ENCODE measurements at regions not wholly inside any gene's neighbourhood (a gene's known extent, or its start where the extent isn't known, plus 50 kb on each side); places are given as distances from the start of the nearest gene placed in this dataset.

- Histone ChIP-seq H2BK15ac (ENCODE audit: low read length) (no peak overlapping the region), H3K4me1 (replicated peaks in 1 of 4; ENCODE audit: control insufficient read depth in 3 of 4, insufficient read depth in 4 of 4, low read length in 3 of 4) (no peaks in the 10 kb centered on the region; a peak in 1 of 7 replicates), H4K5ac (ENCODE audit: insufficient read length, low read depth, low read length) (no peak overlapping the region), H3K27me3 (replicated peaks in 1 of 4; ENCODE audit: control insufficient read depth in 3 of 4, extremely low read depth in 1 of 4, insufficient read depth in 3 of 4, low read length in 3 of 4) (no peaks in the 10 kb centered on the region), H3K23ac (ENCODE audit: insufficient read length) (no peak overlapping the region), H2BK120ac (replicated peaks; ENCODE audit: low read depth, low read length) (no peak overlapping the region), H3K4me2 (ENCODE audit: insufficient read depth in 1 of 2, low read depth in 2 of 2, low read length in 2 of 2) (no peak overlapping the region), H2BK12ac (ENCODE audit: low read depth, low read length) (no peak overlapping the region), H3K4me3 (ENCODE audit: extremely low read depth in 1 of 4, insufficient read depth in 2 of 4, low read depth in 3 of 4, low read length in 4 of 4) (no peak overlapping the region), H3K9ac (replicated peaks in 1 of 4; ENCODE audit: extremely low read depth in 1 of 4, low read depth in 3 of 4, low read length in 3 of 4) (no peak overlapping the region), H3K9me3 (ENCODE audit: insufficient read depth in 2 of 2, low read depth in 1 of 2, low read length in 1 of 2) (peaks cover 0 to 1% of the 10 kb centered on the region in 2 experiments; a peak in 1 of 4 replicates), H2AK5ac (ENCODE audit: low read depth, low read length) (no peak overlapping the region), H3K56ac (replicated peaks; ENCODE audit: insufficient read length, low read depth, low read length) (no peak overlapping the region), H3K4ac (replicated peaks; ENCODE audit: insufficient read length, low read depth, low read length) (no peak overlapping the region), H2BK20ac (ENCODE audit: low read length) (no peak overlapping the region), H2AFZ (ENCODE audit: low read length) (no peak overlapping the region), H3K27ac (ENCODE audit: low read depth, low read length) (no peak overlapping the region), H3K36me3 (ENCODE audit: control insufficient read depth in 2 of 4, insufficient read depth in 4 of 4, low read length in 3 of 4) (no peaks in the 10 kb centered on the region), H4K20me1 (replicated peaks in 1 of 2; ENCODE audit: control insufficient read depth in 1 of 2, insufficient read depth in 2 of 2, low read length in 2 of 2) (no peaks in the 10 kb centered on the region), H3K79me2 (ENCODE audit: control insufficient read depth in 1 of 2, insufficient read depth in 2 of 2, low read length in 2 of 2) (no peaks in the 10 kb centered on the region), H4K8ac (ENCODE audit: extremely low read depth, insufficient read depth, low read length) (no peak overlapping the region), H2BK5ac (ENCODE audit: low read depth, low read length) (no peak overlapping the region), H3K23me2 (ENCODE audit: low read depth, low read length) (no peaks in the 10 kb centered on the region), H3K79me1 (ENCODE audit: low read depth, low read length) (no peaks in the 10 kb centered on the region), H3K14ac (ENCODE audit: insufficient read length) (no peak overlapping the region), H3K18ac (ENCODE audit: extremely low read depth, low read length) (no peak overlapping the region), H4K91ac (replicated peaks; ENCODE audit: insufficient read length, low read length) (no peak overlapping the region)
- DNase-seq (ENCODE audit: low read depth in 1 of 2, low spot score in 2 of 2) (no peak), FAIRE-seq (no peak)
- TF ChIP-seq BCL11A (IDR thresholded peaks at IDR 0.05; ENCODE audit: low read depth in 2 of 2, low read length in 2 of 2), result no peak
- TF ChIP-seq ATF3 (IDR thresholded peaks at IDR 0.05; ENCODE audit: insufficient read depth, low read depth, low read length), result no peak
- TF ChIP-seq RXRA (IDR thresholded peaks at IDR 0.05; ENCODE audit: insufficient read depth, low read depth, low read length), result no peak
- ChIA-PET POLR2A (ENCODE audit: partially characterized antibody) (no interaction called here), CTCF (ENCODE audit: partially characterized antibody) (no interaction called here)
- 84% methylated on average over 3 of the region's 3 CpGs; no CpG with 5 or more reads in 1 of the 2 experiments for WGBS, 2 experiments (ENCODE audit: extremely low coverage in 1 of 2, insufficient coverage in 1 of 2, insufficient read length in 1 of 2, insufficient replicate concordance in 2 of 2, low coverage in 1 of 2, low lambda C conversion rate in 2 of 2, missing lambda C conversion rate in 1 of 2)
Observed at GRCh38 chr12:46535376-46535775, 162.8 kb upstream of the SLC38A2 start.
